Esophagus muscularis mucosa (tissue), 3 donors: ENCODE measurements at regions not wholly inside any gene's neighbourhood (a gene's known extent, or its start where the extent isn't known, plus 50 kb on each side); places are given as distances from the start of the nearest gene placed in this dataset.

Source experiments
- POLR2A ChIP-seq: fragments of 450-650 bp; IDR thresholded peaks from one replicate; pipeline ENCODE4 v1.6.1; 2017; ENCODE audit warnings: antibody characterized with exemption, moderate library complexity, mild to moderate bottlenecking, low read depth
- TF ChIP-seq, protein P1 (sequence below), 3 experiments: fragments of 200-600 bp in 2 of 3; fragments of 450-650 bp in 1 of 3; sonication (generic) in 2 of 3; IDR thresholded peaks; one replicate each; pipeline ENCODE4 v1.5.1; 2017 to 2019; ENCODE audit warnings: antibody characterized with exemption in 3 of 3, mild to moderate bottlenecking in 2 of 3, moderate library complexity in 1 of 3

GRCh38 chr10:111686796-111687195, 496.8 kb downstream of the GPAM start:
- TF ChIP-seq, protein P1, sequence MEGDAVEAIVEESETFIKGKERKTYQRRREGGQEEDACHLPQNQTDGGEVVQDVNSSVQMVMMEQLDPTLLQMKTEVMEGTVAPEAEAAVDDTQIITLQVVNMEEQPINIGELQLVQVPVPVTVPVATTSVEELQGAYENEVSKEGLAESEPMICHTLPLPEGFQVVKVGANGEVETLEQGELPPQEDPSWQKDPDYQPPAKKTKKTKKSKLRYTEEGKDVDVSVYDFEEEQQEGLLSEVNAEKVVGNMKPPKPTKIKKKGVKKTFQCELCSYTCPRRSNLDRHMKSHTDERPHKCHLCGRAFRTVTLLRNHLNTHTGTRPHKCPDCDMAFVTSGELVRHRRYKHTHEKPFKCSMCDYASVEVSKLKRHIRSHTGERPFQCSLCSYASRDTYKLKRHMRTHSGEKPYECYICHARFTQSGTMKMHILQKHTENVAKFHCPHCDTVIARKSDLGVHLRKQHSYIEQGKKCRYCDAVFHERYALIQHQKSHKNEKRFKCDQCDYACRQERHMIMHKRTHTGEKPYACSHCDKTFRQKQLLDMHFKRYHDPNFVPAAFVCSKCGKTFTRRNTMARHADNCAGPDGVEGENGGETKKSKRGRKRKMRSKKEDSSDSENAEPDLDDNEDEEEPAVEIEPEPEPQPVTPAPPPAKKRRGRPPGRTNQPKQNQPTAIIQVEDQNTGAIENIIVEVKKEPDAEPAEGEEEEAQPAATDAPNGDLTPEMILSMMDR (IDR thresholded peaks at IDR 0.05) = no peak
- no peak for TF ChIP-seq POLR2A
